Stomach (tissue), 4 donors: ENCODE measurements at regions not wholly inside any gene's neighbourhood (a gene's known extent, or its start where the extent isn't known, plus 50 kb on each side); places are given as distances from the start of the nearest gene placed in this dataset.

Experiments used
- EP300 ChIP-seq: sonication (generic); formaldehyde crosslinking; IDR thresholded peaks from one replicate; pipeline ENCODE4 v1.6.1; 2017; ENCODE audit warnings: antibody characterized with exemption
- POLR2A ChIP-seq, 4 donors: fragments of 450-650 bp; IDR thresholded peaks; one replicate each; pipeline ENCODE4 v1.6.1; 2016; ENCODE audit warnings: antibody characterized with exemption in 4 of 4, control low read depth in 2 of 4, mild to moderate bottlenecking in 1 of 4, moderate library complexity in 1 of 4
- POLR2AphosphoS5 ChIP-seq, 3 donors: sonication (generic); formaldehyde crosslinking; IDR thresholded peaks; one replicate each; pipeline ENCODE4 v1.6.1; 2016; ENCODE audit warnings: antibody characterized with exemption in 3 of 3
- TF ChIP-seq, protein P1 (sequence below), 7 experiments: fragments of 450-650 bp in 4 of 7; fragments of 200-600 bp in 3 of 7; sonication (generic) in 3 of 7; IDR thresholded peaks; one replicate each; pipeline ENCODE4 v1.5.1; 2016 to 2019; ENCODE audit warnings: antibody characterized with exemption in 7 of 7, control low read depth in 2 of 7, mild to moderate bottlenecking in 1 of 7

DNA sequence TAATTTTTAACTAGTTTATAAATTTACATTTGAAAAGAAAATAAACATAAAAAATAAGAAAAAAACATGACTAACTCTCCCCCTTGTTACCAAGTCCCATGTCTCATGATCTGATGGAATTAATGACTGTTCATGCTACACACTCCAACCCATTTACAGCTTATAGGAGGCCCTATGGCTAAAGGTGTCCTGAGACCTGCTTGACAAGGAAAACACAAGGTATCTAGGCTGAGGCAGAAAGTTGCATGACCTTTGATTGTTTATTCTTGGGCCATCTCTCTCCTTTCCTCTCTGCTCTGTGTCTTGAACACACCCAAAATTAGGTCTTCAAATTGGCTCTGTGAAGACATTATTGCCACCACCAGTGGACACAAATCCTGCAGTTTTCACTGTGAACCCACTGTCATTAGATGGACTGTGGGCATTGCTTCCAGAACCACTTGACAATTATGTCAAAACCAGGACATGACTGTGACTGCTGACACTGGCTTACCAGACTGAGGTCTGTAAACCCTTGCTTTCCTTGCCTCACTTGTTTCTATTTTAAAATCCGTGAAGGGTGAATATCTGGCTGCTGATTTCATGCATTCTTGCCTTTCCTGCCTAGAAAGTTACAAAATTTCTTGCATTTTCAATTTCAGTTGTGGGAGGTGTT, 386.5 kb upstream of the SPRY2 start:
- TF ChIP-seq POLR2A (IDR thresholded peaks at IDR 0.05) (no peak), POLR2AphosphoS5 (IDR thresholded peaks at IDR 0.05) (no peak), EP300 (no peak)
- TF ChIP-seq, protein P1, sequence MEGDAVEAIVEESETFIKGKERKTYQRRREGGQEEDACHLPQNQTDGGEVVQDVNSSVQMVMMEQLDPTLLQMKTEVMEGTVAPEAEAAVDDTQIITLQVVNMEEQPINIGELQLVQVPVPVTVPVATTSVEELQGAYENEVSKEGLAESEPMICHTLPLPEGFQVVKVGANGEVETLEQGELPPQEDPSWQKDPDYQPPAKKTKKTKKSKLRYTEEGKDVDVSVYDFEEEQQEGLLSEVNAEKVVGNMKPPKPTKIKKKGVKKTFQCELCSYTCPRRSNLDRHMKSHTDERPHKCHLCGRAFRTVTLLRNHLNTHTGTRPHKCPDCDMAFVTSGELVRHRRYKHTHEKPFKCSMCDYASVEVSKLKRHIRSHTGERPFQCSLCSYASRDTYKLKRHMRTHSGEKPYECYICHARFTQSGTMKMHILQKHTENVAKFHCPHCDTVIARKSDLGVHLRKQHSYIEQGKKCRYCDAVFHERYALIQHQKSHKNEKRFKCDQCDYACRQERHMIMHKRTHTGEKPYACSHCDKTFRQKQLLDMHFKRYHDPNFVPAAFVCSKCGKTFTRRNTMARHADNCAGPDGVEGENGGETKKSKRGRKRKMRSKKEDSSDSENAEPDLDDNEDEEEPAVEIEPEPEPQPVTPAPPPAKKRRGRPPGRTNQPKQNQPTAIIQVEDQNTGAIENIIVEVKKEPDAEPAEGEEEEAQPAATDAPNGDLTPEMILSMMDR (IDR thresholded peaks at IDR 0.05), result no peak
